ENCODE measurements at regions not wholly inside any gene's neighbourhood (a gene's known extent, or its start where the extent isn't known, plus 50 kb on each side); places are given as distances from the start of the nearest gene placed in this dataset.

GRCh38 chr2:120919771-120920453 lies 184.2 kb downstream of the GLI2 start:
- Histone ChIP-seq H3K23ac (ENCODE audit: low read length in 2 of 2) (no peak overlapping the region), H3K14ac (ENCODE audit: low read length in 2 of 2) (peak overlapping the region in 1 of 2 experiments; percentile 86), H3K4ac (ENCODE audit: low read depth in 1 of 2, low read length in 2 of 2) (peak overlapping the region; percentile 10 to 56), H3K4me2 (ENCODE audit: low read length, poor library complexity, severe bottlenecking) (peak overlapping the region; percentile 3), H2BK120ac (ENCODE audit: low read depth, low read length) (no peak overlapping the region), H4K91ac (ENCODE audit: low read length) (peak overlapping the region; percentile 5), H2AK5ac (ENCODE audit: low read length, severe bottlenecking) (peak overlapping the region; percentile 51), H2BK5ac (ENCODE audit: low read depth, low read length, poor library complexity, severe bottlenecking) (peak overlapping the region; percentile 67), H4K8ac (ENCODE audit: low read length) (peak overlapping the region; percentile 29), H3K4me1 (ENCODE audit: control insufficient read depth, insufficient read depth, low read depth, low read length) (peaks cover 41% of the 10 kb centered on the region), H3K79me1 (replicated peaks; ENCODE audit: low read length, poor library complexity, severe bottlenecking) (peaks cover 29% of the 10 kb centered on the region), H3K27ac (ENCODE audit: low read length, poor library complexity, severe bottlenecking) (peak overlapping the region; percentile 88), H3K18ac (ENCODE audit: low read depth in 1 of 2, low read length in 2 of 2) (peak overlapping the region; percentile 7 to 92), H3K4me3 (ENCODE audit: insufficient read depth in 1 of 2, low read depth in 1 of 2, low read length in 2 of 2) (no peak overlapping the region), H3K9ac (ENCODE audit: low read length) (peak overlapping the region; percentile 66), H2AFZ (ENCODE audit: low read depth, low read length) (no peak overlapping the region), H3K9me3 (ENCODE audit: control insufficient read depth, low read length) (no peaks in the 10 kb centered on the region), H2BK12ac (ENCODE audit: low read length in 2 of 2) (peak overlapping the region in 1 of 2 experiments; percentile 45), H3K36me3 (ENCODE audit: control insufficient read depth in 1 of 2, insufficient read depth in 2 of 2, low read depth in 1 of 2, low read length in 2 of 2) (peaks cover 11 to 18% of the 10 kb centered on the region in 2 experiments), H2BK15ac (ENCODE audit: low read depth, poor library complexity, severe bottlenecking) (no peak overlapping the region), H3K27me3 (ENCODE audit: control insufficient read depth in 1 of 2, insufficient read depth in 1 of 2, low read length in 2 of 2) (no peaks in the 10 kb centered on the region)
- 73% methylated on average over 19 of the region's 19 CpGs for WGBS
- peak; percentile 86 for DNase-seq

GRCh38 chr2:120920454-120921148 lies 184.9 kb downstream of the GLI2 start:
- Histone ChIP-seq H3K9me3 (ENCODE audit: control insufficient read depth, low read length) (no peaks in the 10 kb centered on the region), H3K4ac (ENCODE audit: low read depth in 1 of 2, low read length in 2 of 2) (no peak overlapping the region), H3K4me1 (ENCODE audit: control insufficient read depth, insufficient read depth, low read depth, low read length) (peaks cover 36% of the 10 kb centered on the region), H2BK15ac (ENCODE audit: low read depth, poor library complexity, severe bottlenecking) (peak overlapping the region; percentile 31), H4K8ac (ENCODE audit: low read length) (peak overlapping the region; percentile 29), H2AK5ac (ENCODE audit: low read length, severe bottlenecking) (peak overlapping the region; percentile 84), H3K4me2 (ENCODE audit: low read length, poor library complexity, severe bottlenecking) (no peak overlapping the region), H2BK120ac (ENCODE audit: low read depth, low read length) (no peak overlapping the region), H3K27me3 (ENCODE audit: control insufficient read depth in 1 of 2, insufficient read depth in 1 of 2, low read length in 2 of 2) (no peaks in the 10 kb centered on the region), H2BK12ac (ENCODE audit: low read length in 2 of 2) (peak overlapping the region in 1 of 2 experiments; percentile 23), H3K4me3 (ENCODE audit: insufficient read depth in 1 of 2, low read depth in 1 of 2, low read length in 2 of 2) (no peak overlapping the region), H3K36me3 (ENCODE audit: control insufficient read depth in 1 of 2, insufficient read depth in 2 of 2, low read depth in 1 of 2, low read length in 2 of 2) (peaks cover 11 to 18% of the 10 kb centered on the region in 2 experiments), H2AFZ (ENCODE audit: low read depth, low read length) (no peak overlapping the region), H2BK5ac (ENCODE audit: low read depth, low read length, poor library complexity, severe bottlenecking) (peak overlapping the region; percentile 67), H3K23ac (ENCODE audit: low read length in 2 of 2) (no peak overlapping the region), H3K79me1 (replicated peaks; ENCODE audit: low read length, poor library complexity, severe bottlenecking) (peaks cover 29% of the 10 kb centered on the region), H3K9ac (ENCODE audit: low read length) (peak overlapping the region; percentile 66), H3K18ac (ENCODE audit: low read depth in 1 of 2, low read length in 2 of 2) (peak overlapping the region in 1 of 2 experiments; percentile 92), H3K14ac (ENCODE audit: low read length in 2 of 2) (no peak overlapping the region), H3K27ac (ENCODE audit: low read length, poor library complexity, severe bottlenecking) (peak overlapping the region; percentile 88), H4K91ac (ENCODE audit: low read length) (no peak overlapping the region)
- no peak for DNase-seq
- WGBS = 90% methylated on average over 11 of the region's 13 CpGs

DNA sequence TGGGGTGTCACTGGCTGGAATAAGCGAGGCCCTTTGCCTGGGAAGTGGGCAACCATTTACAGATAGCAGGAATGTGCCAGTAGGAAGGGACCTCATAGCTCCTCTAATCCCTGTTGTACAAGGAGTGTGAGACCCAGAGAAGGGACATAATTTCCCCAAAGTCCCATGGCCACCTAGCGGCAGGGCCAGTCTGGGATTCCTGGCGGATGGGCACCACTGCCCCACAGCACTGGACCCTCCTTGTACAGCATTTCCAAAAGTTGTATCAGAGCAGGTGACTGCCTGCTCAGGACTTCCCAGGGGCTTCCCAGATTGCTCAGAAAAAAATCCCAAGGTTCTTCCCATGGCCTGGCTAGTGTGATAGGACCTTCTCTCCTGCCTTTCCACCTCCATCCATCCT lies 185.8 kb downstream of the GLI2 start:
- Histone ChIP-seq H3K79me1 (replicated peaks; ENCODE audit: low read length, poor library complexity, severe bottlenecking) (peaks cover 26% of the 10 kb centered on the region), H3K9me3 (ENCODE audit: control insufficient read depth, low read length) (no peaks in the 10 kb centered on the region), H4K8ac (ENCODE audit: low read length) (no peak overlapping the region), H3K4ac (ENCODE audit: low read depth in 1 of 2, low read length in 2 of 2) (no peak overlapping the region), H2AFZ (ENCODE audit: low read depth, low read length) (no peak overlapping the region), H3K9ac (ENCODE audit: low read length) (no peak overlapping the region), H2BK12ac (ENCODE audit: low read length in 2 of 2) (no peak overlapping the region), H4K91ac (ENCODE audit: low read length) (no peak overlapping the region), H3K14ac (ENCODE audit: low read length in 2 of 2) (no peak overlapping the region), H3K36me3 (ENCODE audit: control insufficient read depth in 1 of 2, insufficient read depth in 2 of 2, low read depth in 1 of 2, low read length in 2 of 2) (peaks cover 11 to 18% of the 10 kb centered on the region in 2 experiments), H3K23ac (ENCODE audit: low read length in 2 of 2) (no peak overlapping the region), H3K27me3 (ENCODE audit: control insufficient read depth in 1 of 2, insufficient read depth in 1 of 2, low read length in 2 of 2) (no peaks in the 10 kb centered on the region), H2BK5ac (ENCODE audit: low read depth, low read length, poor library complexity, severe bottlenecking) (no peak overlapping the region), H3K18ac (ENCODE audit: low read depth in 1 of 2, low read length in 2 of 2) (no peak overlapping the region), H2BK120ac (ENCODE audit: low read depth, low read length) (no peak overlapping the region), H3K27ac (ENCODE audit: low read length, poor library complexity, severe bottlenecking) (no peak overlapping the region), H2AK5ac (ENCODE audit: low read length, severe bottlenecking) (peak overlapping the region; percentile 45), H3K4me2 (ENCODE audit: low read length, poor library complexity, severe bottlenecking) (no peak overlapping the region), H3K4me3 (ENCODE audit: insufficient read depth in 1 of 2, low read depth in 1 of 2, low read length in 2 of 2) (no peak overlapping the region), H2BK15ac (ENCODE audit: low read depth, poor library complexity, severe bottlenecking) (no peak overlapping the region), H3K4me1 (ENCODE audit: control insufficient read depth, insufficient read depth, low read depth, low read length) (peaks cover 28% of the 10 kb centered on the region)
- over 99% methylated on average over 3 of the region's 3 CpGs for WGBS
- no peak for DNase-seq

DNA sequence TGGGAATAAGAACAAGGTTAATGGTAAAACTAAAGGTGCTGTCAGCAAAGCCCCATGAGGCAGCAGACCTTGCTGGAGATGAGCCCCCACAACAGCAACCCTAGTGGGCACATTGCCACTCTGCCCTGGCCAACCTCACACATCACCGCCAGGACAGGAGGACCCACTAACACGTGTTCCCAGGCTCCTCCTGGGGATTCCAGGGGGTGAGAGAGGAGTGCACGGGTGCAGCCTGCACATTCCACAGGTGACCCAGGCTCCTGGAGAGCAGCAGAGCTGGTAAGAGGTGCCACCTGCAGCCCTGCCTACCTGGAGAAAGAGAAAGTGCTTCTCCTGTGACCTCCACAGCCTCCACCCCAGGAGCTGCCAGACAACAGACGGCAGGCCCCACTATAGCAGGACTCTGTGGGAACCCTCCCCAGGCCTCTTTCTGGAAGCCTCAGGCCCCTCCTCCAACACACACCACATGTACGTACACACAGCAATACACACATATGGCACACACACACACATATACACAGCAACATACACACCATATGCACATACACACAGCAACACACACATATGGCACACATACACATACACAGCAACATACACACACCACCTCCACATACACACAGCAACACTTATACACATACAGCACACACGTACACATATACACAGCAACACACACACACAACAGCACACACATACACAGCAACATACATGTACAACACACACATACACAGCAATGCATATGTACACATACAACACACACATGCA lies 187.1 kb downstream of the GLI2 start:
- Histone ChIP-seq H4K91ac (ENCODE audit: low read length) (no peak overlapping the region), H3K36me3 (ENCODE audit: control insufficient read depth in 1 of 2, insufficient read depth in 2 of 2, low read depth in 1 of 2, low read length in 2 of 2) (peaks cover 15 to 22% of the 10 kb centered on the region in 2 experiments), H2BK120ac (ENCODE audit: low read depth, low read length) (no peak overlapping the region), H3K4me2 (ENCODE audit: low read length, poor library complexity, severe bottlenecking) (no peak overlapping the region), H3K14ac (ENCODE audit: low read length in 2 of 2) (no peak overlapping the region), H3K27me3 (ENCODE audit: control insufficient read depth in 1 of 2, insufficient read depth in 1 of 2, low read length in 2 of 2) (no peaks in the 10 kb centered on the region), H4K8ac (ENCODE audit: low read length) (peak overlapping the region; percentile 32), H3K79me1 (replicated peaks; ENCODE audit: low read length, poor library complexity, severe bottlenecking) (peaks cover 27% of the 10 kb centered on the region), H3K18ac (ENCODE audit: low read depth in 1 of 2, low read length in 2 of 2) (no peak overlapping the region), H3K4me1 (ENCODE audit: control insufficient read depth, insufficient read depth, low read depth, low read length) (peaks cover 21% of the 10 kb centered on the region), H2AFZ (ENCODE audit: low read depth, low read length) (no peak overlapping the region), H2BK15ac (ENCODE audit: low read depth, poor library complexity, severe bottlenecking) (no peak overlapping the region), H3K4ac (ENCODE audit: low read depth in 1 of 2, low read length in 2 of 2) (no peak overlapping the region), H3K9me3 (ENCODE audit: control insufficient read depth, low read length) (no peaks in the 10 kb centered on the region), H3K9ac (ENCODE audit: low read length) (no peak overlapping the region), H3K23ac (ENCODE audit: low read length in 2 of 2) (no peak overlapping the region), H2BK12ac (ENCODE audit: low read length in 2 of 2) (peak overlapping the region in 1 of 2 experiments; percentile 11), H2BK5ac (ENCODE audit: low read depth, low read length, poor library complexity, severe bottlenecking) (no peak overlapping the region), H3K4me3 (ENCODE audit: insufficient read depth in 1 of 2, low read depth in 1 of 2, low read length in 2 of 2) (no peak overlapping the region), H2AK5ac (ENCODE audit: low read length, severe bottlenecking) (no peak overlapping the region), H3K27ac (ENCODE audit: low read length, poor library complexity, severe bottlenecking) (no peak overlapping the region)
- WGBS = 97% methylated on average over 6 of the region's 6 CpGs
- no peak for DNase-seq

Data from mesenchymal stem cell (in vitro differentiated cells and primary cell).